Stimulated activated CD8-positive, alpha-beta memory T cell treated with anti-CD3 and anti-CD28 coated beads, Interleukin-12 subunit alpha, Interleukin-12 subunit beta, amount 100 ng/mL, for 1 hour (primary cell): ENCODE measurements at regions not wholly inside any gene's neighbourhood (a gene's known extent, or its start where the extent isn't known, plus 50 kb on each side); places are given as distances from the start of the nearest gene placed in this dataset.
"Not testable (repeated sequence)": the region's sequence is repeated elsewhere in the genome, so short reads cannot be mapped to it uniquely, and the experiment has no call there.

ENCODE experiments used
- DNase-seq: peaks from one replicate; pipeline ENCODE4 v3.0.0-alpha.2; 2020; ENCODE audit warnings: low read depth

GRCh38 chr1:121519042-121519755 lies 334.4 kb downstream of the SRGAP2C start:
- peak; percentile 67 for DNase-seq

GRCh38 chr1:121519756-121520286 lies 335.0 kb downstream of the SRGAP2C start:
- not testable (repeated sequence) for DNase-seq

GRCh38 chr1:121522061-121522759 lies 337.4 kb downstream of the SRGAP2C start:
- DNase-seq = no peak

- not testable (repeated sequence) for DNase-seq
Observed at GRCh38 chr1:121523112-121523511, 338.3 kb downstream of the SRGAP2C start.

- DNase-seq = no peak
Observed at GRCh38 chr1:121525355-121525754, 340.6 kb downstream of the SRGAP2C start.

GRCh38 chr1:121528958-121529357 lies 344.2 kb downstream of the SRGAP2C start:
- not testable (repeated sequence) for DNase-seq

- DNase-seq = not testable (repeated sequence)
Observed at GRCh38 chr1:121530026-121530425, 345.3 kb downstream of the SRGAP2C start.

GRCh38 chr1:121531747-121532146 lies 347.0 kb downstream of the SRGAP2C start:
- DNase-seq = not testable (repeated sequence)

GRCh38 chr1:121538148-121538547 lies 353.4 kb downstream of the SRGAP2C start:
- not testable (repeated sequence) for DNase-seq

- no peak for DNase-seq
Observed at GRCh38 chr1:121538943-121539575, 354.3 kb downstream of the SRGAP2C start.

- DNase-seq = not testable (repeated sequence)
Observed at GRCh38 chr1:121543988-121544387, 359.2 kb downstream of the SRGAP2C start.

GRCh38 chr1:121544500-121544899 lies 359.7 kb downstream of the SRGAP2C start:
- no peak for DNase-seq

GRCh38 chr1:121545899-121546298 lies 361.1 kb downstream of the SRGAP2C start:
- not testable (repeated sequence) for DNase-seq

GRCh38 chr1:121546830-121547591 lies 362.2 kb downstream of the SRGAP2C start:
- DNase-seq = no peak

- DNase-seq = not testable (repeated sequence)
Observed at GRCh38 chr1:121547726-121548125, 363.0 kb downstream of the SRGAP2C start.

GRCh38 chr1:121550817-121551216 lies 366.0 kb downstream of the SRGAP2C start:
- DNase-seq = not testable (repeated sequence)

GRCh38 chr1:121551491-121551890 lies 366.7 kb downstream of the SRGAP2C start:
- not testable (repeated sequence) for DNase-seq

- DNase-seq = not testable (repeated sequence)
Observed at GRCh38 chr1:121556560-121556959, 371.8 kb downstream of the SRGAP2C start.

GRCh38 chr1:121558034-121558433 lies 373.3 kb downstream of the SRGAP2C start:
- not testable (repeated sequence) for DNase-seq

- DNase-seq = no peak
Observed at GRCh38 chr1:121558514-121558913, 373.7 kb downstream of the SRGAP2C start.

- no peak for DNase-seq
Observed at GRCh38 chr1:121566346-121566745, 381.6 kb downstream of the SRGAP2C start.

- DNase-seq = no peak
Observed at GRCh38 chr1:121569428-121569827, 384.7 kb downstream of the SRGAP2C start.
